ENCODE measurements at regions not wholly inside any gene's neighbourhood (a gene's known extent, or its start where the extent isn't known, plus 50 kb on each side); places are given as distances from the start of the nearest gene placed in this dataset.

DNA sequence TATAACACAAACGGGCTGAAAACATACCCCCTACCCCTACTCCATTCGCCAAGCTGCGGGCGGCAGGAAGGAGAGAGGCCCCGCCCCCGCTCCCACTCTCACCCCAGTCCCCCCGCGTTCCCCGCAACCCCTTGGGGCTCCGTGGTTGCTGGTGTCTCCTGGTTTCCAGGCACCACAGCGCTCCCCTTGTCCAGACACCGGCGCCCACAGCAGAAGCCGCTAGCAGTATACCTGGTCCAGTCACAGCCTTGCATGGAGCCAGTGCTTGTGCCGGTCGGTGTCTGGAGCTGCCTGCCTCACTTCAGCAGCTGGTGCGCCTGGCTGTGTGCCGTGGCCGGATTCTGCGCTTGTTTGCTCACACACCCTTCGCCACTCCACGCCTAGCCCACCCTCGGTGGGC lies 240.5 kb upstream of the DAB2 start:
- TF ChIP-seq CTCF (IDR thresholded peaks at IDR 0.05): no peak
- no peak for TF ChIP-seq POLR2AphosphoS5 (IDR thresholded peaks at IDR 0.05)
- no peak for TF ChIP-seq POLR2A (IDR thresholded peaks at IDR 0.05)
- TF ChIP-seq EP300 (IDR thresholded peaks at IDR 0.05; ENCODE audit: low read depth): no peak

Data from transverse colon (tissue), 4 donors.